Mucosa of descending colon (tissue), 3 donors: ENCODE measurements at regions not wholly inside any gene's neighbourhood (a gene's known extent, or its start where the extent isn't known, plus 50 kb on each side); places are given as distances from the start of the nearest gene placed in this dataset.

Experiments
- ATAC-seq: fragments of 200-7000 bp; cut with Tn5 transposase; one replicate; pipeline ENCODE4 v1.9.1; 2020; ENCODE audit warnings: mild to moderate bottlenecking, moderate library complexity
- DNase-seq, 3 donors: peaks; one replicate each; pipeline ENCODE4 v3.0.0-alpha.2; 2020
- H3K36me3 ChIP-seq: fragments of 200-600 bp; one replicate; pipeline ENCODE4 v1.8.0; 2021; ENCODE audit warnings: low read depth, mild to moderate bottlenecking
- H3K4me1 ChIP-seq: fragments of 200-600 bp; one replicate; pipeline ENCODE4 v1.8.0; 2021; ENCODE audit warnings: low read depth, mild to moderate bottlenecking
- H3K4me3 ChIP-seq: fragments of 200-600 bp; one replicate; pipeline ENCODE4 v1.8.0; 2021; ENCODE audit warnings: mild to moderate bottlenecking
- H3K9me3 ChIP-seq: fragments of 200-600 bp; one replicate; pipeline ENCODE4 v1.8.0; 2021; ENCODE audit warnings: mild to moderate bottlenecking
- CTCF ChIP-seq: fragments of 200-600 bp; IDR thresholded peaks from one replicate; pipeline ENCODE4 v1.8.0; 2022; ENCODE audit warnings: antibody characterized with exemption, mild to moderate bottlenecking
- intact Hi-C, 2 donors: fragments of 100-400 bp; cut with DNase I in 1 of 2; cut with micrococcal nuclease in 1 of 2; formaldehyde crosslinking; loops; one replicate each; pipeline versions ENCODE4 v1.11.0 to v1.11.1; 2022; cut with DNase I, micrococcal nuclease
- donor health status: DM: no; HTN: no; CAD: no; lungs with moderate emphysema.
- donor health status: DM: no; HTN: no; CAD: no.
- donor health status: DM: no; HTN: yes; CAD: no.

DNA sequence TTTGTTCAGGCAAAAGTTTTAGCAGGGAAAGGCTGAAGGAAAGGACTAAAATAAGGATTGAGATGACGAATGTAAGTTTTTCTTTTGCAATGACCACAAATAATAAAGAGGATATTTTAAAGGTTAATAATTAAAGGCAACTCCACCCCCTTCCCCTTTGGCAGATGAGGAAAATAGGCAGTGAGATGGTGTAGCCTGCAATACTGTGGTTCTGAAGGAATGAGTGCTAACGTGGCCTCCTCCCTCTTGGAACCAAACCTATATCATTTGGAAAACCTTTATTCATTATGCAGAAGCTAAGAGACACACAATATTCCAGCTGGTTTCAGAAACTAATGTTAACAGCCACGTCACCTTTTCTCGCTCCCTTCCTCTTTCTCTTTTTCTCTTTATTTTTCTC, 70.9 kb upstream of the COL1A2 start:
- no peak for ATAC-seq
- intact Hi-C loops = no loop called here
- no peak for DNase-seq

GRCh38 chr7:94324380-94325121, 70.1 kb upstream of the COL1A2 start:
- Histone ChIP-seq H3K4me3 (no peak overlapping the region), H3K9me3 (peaks cover 12% of the 10 kb centered on the region), H3K36me3 (no peaks in the 10 kb centered on the region), H3K4me1 (no peaks in the 10 kb centered on the region)
- DNase-seq (no peak), ATAC-seq (no peak)
- intact Hi-C loops = no loop called here
- TF ChIP-seq CTCF = no peak

More for the DNA sequence above, 70.9 kb upstream of the COL1A2 start:
- Histone ChIP-seq H3K4me1 (no peaks in the 10 kb centered on the region), H3K9me3 (peaks cover 12% of the 10 kb centered on the region), H3K36me3 (no peaks in the 10 kb centered on the region), H3K4me3 (no peak overlapping the region)
- TF ChIP-seq CTCF = no peak

DNA sequence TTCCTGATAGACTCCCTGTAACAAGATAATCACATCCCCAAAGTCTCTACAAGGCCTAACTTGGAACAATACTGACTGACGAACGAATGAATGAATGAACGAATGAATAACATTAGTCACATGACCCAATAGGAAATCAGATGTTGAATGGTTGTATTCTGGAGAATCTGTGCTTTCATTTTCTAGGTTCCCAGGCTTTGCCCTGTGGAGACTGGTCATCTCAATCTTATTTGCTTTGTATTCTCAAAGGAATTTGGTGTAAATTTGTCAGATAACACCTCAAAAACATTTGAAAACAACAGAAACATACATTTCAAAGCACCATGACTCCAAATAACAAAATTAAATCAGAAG, 69.6 kb upstream of the COL1A2 start:
- no peak for DNase-seq
- H3K4me3 ChIP-seq = no peak overlapping the region
- no peaks in the 10 kb centered on the region for H3K36me3 ChIP-seq
- peaks cover 12% of the 10 kb centered on the region for H3K9me3 ChIP-seq
- TF ChIP-seq CTCF = no peak
- intact Hi-C loops = no loop called here
- no peak for ATAC-seq
- H3K4me1 ChIP-seq = no peaks in the 10 kb centered on the region

- Histone ChIP-seq H3K9me3 (no peaks in the 10 kb centered on the region), H3K4me3 (no peak overlapping the region), H3K4me1 (no peaks in the 10 kb centered on the region), H3K36me3 (no peaks in the 10 kb centered on the region)
- intact Hi-C loops = loop anchor here in 1 of 2 donors (10.0 kb wide), 1 partner anchor 524 kb away; no protein-coding TSS in a partner anchor
- no peak for ATAC-seq
- TF ChIP-seq CTCF = no peak
- DNase-seq = no peak
These were observed 64.2 kb upstream of the COL1A2 start for GRCh38 chr7:94330269-94331020.

- H3K9me3 ChIP-seq = no peaks in the 10 kb centered on the region
- no peaks in the 10 kb centered on the region for H3K36me3 ChIP-seq
- no peak for ATAC-seq
- DNase-seq = no peak
- no peak overlapping the region for H3K4me3 ChIP-seq
- H3K4me1 ChIP-seq = no peaks in the 10 kb centered on the region
- intact Hi-C loops = loop anchor here in 1 of 2 donors (10.0 kb wide), 1 partner anchor 522 kb away; no protein-coding TSS in a partner anchor
- TF ChIP-seq CTCF = no peak
These were observed 62.1 kb upstream of the COL1A2 start for GRCh38 chr7:94332571-94332970.
